ENCODE measurements at regions not wholly inside any gene's neighbourhood (a gene's known extent, or its start where the extent isn't known, plus 50 kb on each side); places are given as distances from the start of the nearest gene placed in this dataset.

DNA sequence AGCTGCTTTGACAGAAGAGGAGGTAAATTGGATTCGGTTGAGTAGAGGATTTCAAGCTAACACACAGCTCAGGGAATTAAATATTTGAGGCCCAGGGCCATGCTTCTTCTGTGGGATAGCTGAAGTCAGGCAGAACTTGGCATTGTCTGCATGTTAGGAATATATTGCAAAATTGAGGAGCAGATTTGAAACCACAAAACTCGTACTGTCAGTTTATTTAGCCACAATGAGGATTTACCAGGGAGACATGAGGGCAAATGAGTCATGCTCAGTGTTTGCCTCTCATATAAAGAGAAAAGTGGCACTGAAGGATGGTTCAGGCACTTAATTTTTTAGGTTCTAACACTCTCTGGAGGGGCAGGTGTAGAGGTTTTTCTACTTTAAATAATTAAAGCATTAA is 83.0 kb upstream of the PRLR start:
- TF ChIP-seq, protein P1, sequence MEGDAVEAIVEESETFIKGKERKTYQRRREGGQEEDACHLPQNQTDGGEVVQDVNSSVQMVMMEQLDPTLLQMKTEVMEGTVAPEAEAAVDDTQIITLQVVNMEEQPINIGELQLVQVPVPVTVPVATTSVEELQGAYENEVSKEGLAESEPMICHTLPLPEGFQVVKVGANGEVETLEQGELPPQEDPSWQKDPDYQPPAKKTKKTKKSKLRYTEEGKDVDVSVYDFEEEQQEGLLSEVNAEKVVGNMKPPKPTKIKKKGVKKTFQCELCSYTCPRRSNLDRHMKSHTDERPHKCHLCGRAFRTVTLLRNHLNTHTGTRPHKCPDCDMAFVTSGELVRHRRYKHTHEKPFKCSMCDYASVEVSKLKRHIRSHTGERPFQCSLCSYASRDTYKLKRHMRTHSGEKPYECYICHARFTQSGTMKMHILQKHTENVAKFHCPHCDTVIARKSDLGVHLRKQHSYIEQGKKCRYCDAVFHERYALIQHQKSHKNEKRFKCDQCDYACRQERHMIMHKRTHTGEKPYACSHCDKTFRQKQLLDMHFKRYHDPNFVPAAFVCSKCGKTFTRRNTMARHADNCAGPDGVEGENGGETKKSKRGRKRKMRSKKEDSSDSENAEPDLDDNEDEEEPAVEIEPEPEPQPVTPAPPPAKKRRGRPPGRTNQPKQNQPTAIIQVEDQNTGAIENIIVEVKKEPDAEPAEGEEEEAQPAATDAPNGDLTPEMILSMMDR (IDR thresholded peaks at IDR 0.05; ENCODE audit: insufficient read depth, low read length, missing control alignments) = no peak
- ChIA-PET CTCF (no interaction called here), POLR2A (no interaction called here)
- DNase-seq (ENCODE audit: low read depth, low spot score) = no peak
- no peak overlapping the region for H3K4me3 ChIP-seq (ENCODE audit: low read depth, low read length)

DNA sequence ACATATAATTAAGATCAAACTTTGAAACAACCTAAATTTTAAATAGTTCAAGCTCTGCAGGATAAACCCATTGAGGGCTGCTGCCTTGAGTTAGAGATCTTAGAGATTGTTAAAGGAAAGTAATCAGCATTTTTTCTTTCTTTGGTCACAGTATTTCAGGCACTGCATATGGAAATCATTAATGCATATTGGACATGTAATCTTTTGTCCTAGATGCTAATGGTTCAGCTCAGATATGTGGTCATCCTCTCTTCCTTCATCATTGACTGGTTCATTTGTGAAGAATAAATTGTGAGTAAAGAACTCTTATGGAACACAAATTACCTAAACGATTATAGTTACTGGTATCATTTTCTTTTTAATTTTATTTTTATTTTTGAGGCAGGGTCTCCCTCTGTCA is 82.0 kb upstream of the PRLR start:
- ChIA-PET POLR2A (no interaction called here), CTCF (no interaction called here)
- no peak for DNase-seq (ENCODE audit: low read depth, low spot score)
- TF ChIP-seq, protein P1 (IDR thresholded peaks at IDR 0.05; ENCODE audit: insufficient read depth, low read length, missing control alignments) = no peak
- no peak overlapping the region for H3K4me3 ChIP-seq (ENCODE audit: low read depth, low read length)

DNA sequence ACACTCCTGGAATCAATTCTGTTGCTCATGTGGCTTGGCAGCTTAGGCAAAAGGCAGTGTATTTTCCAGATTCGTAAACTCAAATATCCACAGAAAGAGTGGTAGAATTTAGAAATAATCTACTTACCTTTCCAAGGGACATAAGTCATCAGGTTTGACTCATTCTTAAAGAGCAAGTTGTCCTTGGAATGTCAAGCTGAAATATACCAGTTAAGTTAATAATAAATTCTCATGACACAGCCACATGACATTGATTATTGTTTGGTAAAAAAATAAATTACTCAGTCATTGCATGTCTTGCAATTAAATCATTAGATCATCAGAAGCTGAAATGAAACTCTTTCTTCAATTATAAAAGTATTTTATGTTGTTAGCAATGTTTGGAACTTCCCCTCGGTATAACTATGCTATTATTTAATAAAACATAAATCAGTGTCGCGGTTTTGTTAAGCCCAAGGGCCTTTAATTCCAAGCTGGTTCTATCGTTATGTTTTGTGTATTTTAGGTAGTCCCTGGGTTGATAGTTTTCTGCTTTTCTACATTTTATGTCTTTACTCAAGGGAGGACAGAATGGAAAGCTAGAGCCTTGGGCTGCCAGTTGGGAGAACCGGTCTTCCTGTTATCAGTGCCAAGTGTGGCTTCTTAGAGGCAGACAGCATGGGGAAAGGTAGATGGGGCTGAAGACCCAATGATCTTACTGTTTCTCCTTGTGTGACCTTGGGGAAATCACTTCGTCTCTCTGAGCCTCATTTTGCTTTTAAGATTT is 79.3 kb upstream of the PRLR start:
- ChIA-PET POLR2A (no interaction called here), CTCF (no interaction called here)
- no peak overlapping the region for H3K4me3 ChIP-seq (ENCODE audit: low read depth, low read length)
- DNase-seq (ENCODE audit: low read depth, low spot score) = no peak
- TF ChIP-seq, protein P1 (IDR thresholded peaks at IDR 0.05; ENCODE audit: insufficient read depth, low read length, missing control alignments) = no peak

DNA sequence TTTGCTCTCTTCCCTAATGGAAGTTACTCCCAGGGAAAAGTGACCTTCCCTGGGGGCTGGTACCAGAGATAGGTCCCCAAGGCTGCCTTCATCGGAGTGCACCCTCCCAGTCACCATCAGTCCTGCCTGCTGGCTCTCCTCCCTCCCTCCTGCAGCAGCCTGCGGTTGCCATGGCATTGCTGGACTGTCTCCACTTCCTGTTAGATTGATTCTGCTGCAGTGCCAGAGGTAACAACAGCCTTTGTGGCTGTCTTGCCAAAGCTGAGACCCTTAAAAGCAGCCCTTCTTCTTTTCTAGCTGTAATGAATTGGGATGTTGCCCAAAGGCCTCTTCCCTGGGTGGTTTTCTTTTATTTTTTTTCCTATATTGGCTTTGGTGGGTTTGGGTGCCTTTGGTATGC is 78.1 kb upstream of the PRLR start:
- no peak for DNase-seq (ENCODE audit: low read depth, low spot score)

DNA sequence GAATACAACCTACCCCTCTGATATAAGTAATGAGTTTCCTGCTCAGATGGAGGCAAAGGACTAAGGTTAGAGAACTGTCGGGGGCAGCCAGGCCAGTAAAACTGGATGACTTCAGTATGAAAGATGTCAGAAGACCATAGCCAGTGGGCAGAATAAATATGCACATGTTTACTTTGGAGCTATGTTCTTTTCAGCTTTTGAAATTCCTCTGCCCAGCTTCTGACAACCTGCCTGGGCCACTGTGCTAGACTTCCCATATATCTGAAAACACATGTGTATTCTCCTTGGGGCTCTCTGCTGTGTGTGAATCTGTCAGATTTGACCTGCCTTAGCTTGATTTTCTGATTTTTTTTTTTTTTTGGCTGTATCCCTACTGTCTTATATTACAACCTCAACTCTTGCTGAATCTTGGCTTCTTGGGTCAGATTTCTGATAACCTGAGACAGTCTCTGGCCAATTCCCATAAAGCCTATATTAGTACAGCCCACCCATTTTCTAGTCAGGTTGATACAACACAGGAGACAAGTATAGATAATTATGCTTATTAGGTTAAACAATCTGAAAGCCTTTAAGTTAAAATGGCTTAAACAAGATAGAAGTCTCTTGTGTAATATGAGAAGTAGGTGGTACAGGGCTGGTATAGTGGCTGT is 76.6 kb upstream of the PRLR start:
- CTCF ChIA-PET = no interaction called here
- POLR2A ChIA-PET = interaction anchor here (0.7 kb wide), 1 partner anchor 127 kb away, joined by 3 read pairs; no protein-coding TSS in a partner anchor
- TF ChIP-seq, protein P1 (IDR thresholded peaks at IDR 0.05; ENCODE audit: insufficient read depth, low read length, missing control alignments) = no peak
- no peak overlapping the region for H3K4me3 ChIP-seq (ENCODE audit: low read depth, low read length)
- DNase-seq (ENCODE audit: low read depth, low spot score) = no peak

More for the DNA sequence above, 78.1 kb upstream of the PRLR start:
- ChIA-PET CTCF (no interaction called here), POLR2A (no interaction called here)
- TF ChIP-seq, protein P1 (IDR thresholded peaks at IDR 0.05; ENCODE audit: insufficient read depth, low read length, missing control alignments) = no peak
- no peak overlapping the region for H3K4me3 ChIP-seq (ENCODE audit: low read depth, low read length)

DNA sequence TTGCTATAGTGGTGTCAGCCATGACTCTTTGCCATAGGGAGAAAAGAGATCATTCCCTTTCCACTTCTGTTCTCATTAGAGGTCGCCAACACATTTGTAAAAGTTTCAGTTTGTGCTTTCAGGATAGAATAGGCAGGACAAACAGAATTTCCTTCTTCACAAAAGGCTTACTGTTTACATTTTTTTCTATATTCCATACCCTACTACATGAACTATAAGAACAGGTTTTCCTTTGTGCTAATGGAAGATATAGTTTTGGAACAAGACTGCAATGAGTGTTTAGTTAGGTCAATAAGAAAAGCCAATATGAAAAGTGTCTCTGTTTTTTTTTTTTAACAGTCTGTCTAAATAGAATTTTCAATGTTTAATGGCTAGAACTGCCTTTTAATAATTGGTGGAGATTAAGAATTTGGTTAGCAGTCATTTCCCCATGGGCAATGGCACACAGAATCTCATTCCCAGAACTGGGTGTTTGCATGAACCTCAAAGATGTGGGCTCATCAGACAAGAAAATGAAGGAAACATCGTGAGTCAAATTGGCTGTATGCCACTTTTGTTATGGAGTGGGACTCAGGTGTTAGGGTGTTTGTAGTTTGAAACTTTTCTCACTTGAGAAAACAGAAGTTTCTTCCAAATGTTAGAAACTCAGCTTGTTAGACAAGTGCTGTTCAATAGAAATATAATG is 75.2 kb upstream of the PRLR start:
- CTCF ChIA-PET = no interaction called here
- DNase-seq (ENCODE audit: low read depth, low spot score) = no peak
- POLR2A ChIA-PET = no interaction called here
- H3K4me3 ChIP-seq (ENCODE audit: low read depth, low read length) = no peak overlapping the region
- TF ChIP-seq, protein P1 (IDR thresholded peaks at IDR 0.05; ENCODE audit: insufficient read depth, low read length, missing control alignments) = no peak

All from AG04449 (cell line).